Mammary epithelial cell (primary cell): ENCODE measurements at regions not wholly inside any gene's neighbourhood (a gene's known extent, or its start where the extent isn't known, plus 50 kb on each side); places are given as distances from the start of the nearest gene placed in this dataset.

Experiments used
- EZH2 ChIP-seq: IDR thresholded peaks from 2 replicates; pipeline ENCODE4 v1.6.1; 2012; ENCODE audit warnings: low read length, inconsistent platforms, borderline replicate concordance
- TF ChIP-seq, protein P1 (sequence below), 2 donors: IDR thresholded peaks in 1 of 2; conservative IDR thresholded peaks in 1 of 2; 2 replicates each; pipeline ENCODE4 v1.5.1; 2011 to 2012; ENCODE audit warnings: inconsistent platforms in 2 of 2, low read length in 2 of 2, mild to moderate bottlenecking in 2 of 2, control low read depth in 1 of 2, low read depth in 1 of 2; ENCODE audit not compliant: insufficient read depth in 1 of 2; ENCODE audit errors: extremely low read depth in 1 of 2

DNA sequence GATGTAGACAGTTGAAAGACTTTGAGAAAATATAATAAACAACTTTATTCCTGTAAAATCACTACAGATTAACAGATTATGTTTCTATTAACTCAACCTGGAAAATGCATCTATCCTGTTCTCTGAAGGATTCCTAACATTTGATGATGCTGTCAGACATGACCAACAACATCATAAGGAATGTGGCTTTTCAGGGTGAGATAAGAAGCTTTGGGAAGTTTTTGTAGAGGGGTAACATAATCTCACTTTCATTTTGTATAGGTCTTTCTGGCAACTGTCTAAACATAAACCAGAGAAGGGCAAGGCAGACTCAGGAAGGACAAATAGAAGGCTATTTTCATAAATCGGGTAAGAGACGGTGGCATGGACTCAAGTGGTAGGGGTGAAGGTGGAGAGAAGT is 112.2 kb downstream of the TES start:
- no peak for TF ChIP-seq EZH2
- TF ChIP-seq, protein P1, sequence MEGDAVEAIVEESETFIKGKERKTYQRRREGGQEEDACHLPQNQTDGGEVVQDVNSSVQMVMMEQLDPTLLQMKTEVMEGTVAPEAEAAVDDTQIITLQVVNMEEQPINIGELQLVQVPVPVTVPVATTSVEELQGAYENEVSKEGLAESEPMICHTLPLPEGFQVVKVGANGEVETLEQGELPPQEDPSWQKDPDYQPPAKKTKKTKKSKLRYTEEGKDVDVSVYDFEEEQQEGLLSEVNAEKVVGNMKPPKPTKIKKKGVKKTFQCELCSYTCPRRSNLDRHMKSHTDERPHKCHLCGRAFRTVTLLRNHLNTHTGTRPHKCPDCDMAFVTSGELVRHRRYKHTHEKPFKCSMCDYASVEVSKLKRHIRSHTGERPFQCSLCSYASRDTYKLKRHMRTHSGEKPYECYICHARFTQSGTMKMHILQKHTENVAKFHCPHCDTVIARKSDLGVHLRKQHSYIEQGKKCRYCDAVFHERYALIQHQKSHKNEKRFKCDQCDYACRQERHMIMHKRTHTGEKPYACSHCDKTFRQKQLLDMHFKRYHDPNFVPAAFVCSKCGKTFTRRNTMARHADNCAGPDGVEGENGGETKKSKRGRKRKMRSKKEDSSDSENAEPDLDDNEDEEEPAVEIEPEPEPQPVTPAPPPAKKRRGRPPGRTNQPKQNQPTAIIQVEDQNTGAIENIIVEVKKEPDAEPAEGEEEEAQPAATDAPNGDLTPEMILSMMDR (conservative IDR thresholded peaks at IDR 0.05 in 1 of 2, IDR thresholded peaks at IDR 0.05 in 1 of 2; ENCODE audit: extremely low read depth in 1 of 2, insufficient read depth in 1 of 2, low read depth in 1 of 2, low read length in 2 of 2) = no peak
